HG02973 (cell line): ENCODE measurements at regions not wholly inside any gene's neighbourhood (a gene's known extent, or its start where the extent isn't known, plus 50 kb on each side); places are given as distances from the start of the nearest gene placed in this dataset.

Experiments
- ATAC-seq: cut with Tn5 transposase; IDR thresholded peaks from one replicate; pipeline ENCODE4 v1.9.1; 2021; ENCODE audit warnings: moderate library complexity; ENCODE audit not compliant: unreplicated experiment

- no peak for ATAC-seq
Observed at GRCh38 chr2:81235601-81236000, 931.0 kb upstream of the LRRTM1 start.

GRCh38 chr2:81234711-81235110, 930.2 kb upstream of the LRRTM1 start:
- no peak for ATAC-seq

GRCh38 chr2:81225756-81226155, 921.2 kb upstream of the LRRTM1 start:
- no peak for ATAC-seq

GRCh38 chr2:81213598-81213997, 909.0 kb upstream of the LRRTM1 start:
- ATAC-seq = no peak

GRCh38 chr2:81206216-81206615, 901.7 kb upstream of the LRRTM1 start:
- no peak for ATAC-seq

GRCh38 chr2:81196933-81197628, 892.5 kb upstream of the LRRTM1 start:
- no peak for ATAC-seq

GRCh38 chr2:81196383-81196851, 891.9 kb upstream of the LRRTM1 start:
- ATAC-seq = no peak

- no peak for ATAC-seq
Observed at GRCh38 chr2:81195774-81196382, 891.3 kb upstream of the LRRTM1 start.

- ATAC-seq = no peak
Observed at GRCh38 chr2:81195017-81195773, 890.6 kb upstream of the LRRTM1 start.

GRCh38 chr2:81194581-81194980, 890.0 kb upstream of the LRRTM1 start:
- ATAC-seq = no peak

- no peak for ATAC-seq
Observed at GRCh38 chr2:81194176-81194575, 889.6 kb upstream of the LRRTM1 start.

GRCh38 chr2:81181845-81182244, 877.3 kb upstream of the LRRTM1 start:
- ATAC-seq = no peak

- no peak for ATAC-seq
Observed at GRCh38 chr2:81171447-81171846, 866.9 kb upstream of the LRRTM1 start.

GRCh38 chr2:81163583-81163982, 859.0 kb upstream of the LRRTM1 start:
- no peak for ATAC-seq

GRCh38 chr2:81158505-81158904, 854.0 kb upstream of the LRRTM1 start:
- ATAC-seq = no peak

- no peak for ATAC-seq
Observed at GRCh38 chr2:81148323-81148722, 843.8 kb upstream of the LRRTM1 start.

- ATAC-seq = no peak
Observed at GRCh38 chr2:81136296-81136695, 831.7 kb upstream of the LRRTM1 start.

GRCh38 chr2:81097361-81097760, 792.8 kb upstream of the LRRTM1 start:
- no peak for ATAC-seq

GRCh38 chr2:81093031-81093430, 788.5 kb upstream of the LRRTM1 start:
- no peak for ATAC-seq

GRCh38 chr2:81087646-81088045, 783.1 kb upstream of the LRRTM1 start:
- no peak for ATAC-seq

- ATAC-seq = no peak
Observed at GRCh38 chr2:81084101-81084500, 779.5 kb upstream of the LRRTM1 start.

GRCh38 chr2:81078631-81079030, 774.1 kb upstream of the LRRTM1 start:
- ATAC-seq = no peak
